COLO668 (cell line): ENCODE measurements at regions not wholly inside any gene's neighbourhood (a gene's known extent, or its start where the extent isn't known, plus 50 kb on each side); places are given as distances from the start of the nearest gene placed in this dataset.
A peak's percentile ranks its signal among the peaks of the same experiment; 100 is the strongest.

ENCODE experiments used
- DNase-seq: peaks from one replicate; lab custom pipeline; 2025; ENCODE audit not compliant: unreplicated experiment; lab: John Stamatoyannopoulos, UW

DNA sequence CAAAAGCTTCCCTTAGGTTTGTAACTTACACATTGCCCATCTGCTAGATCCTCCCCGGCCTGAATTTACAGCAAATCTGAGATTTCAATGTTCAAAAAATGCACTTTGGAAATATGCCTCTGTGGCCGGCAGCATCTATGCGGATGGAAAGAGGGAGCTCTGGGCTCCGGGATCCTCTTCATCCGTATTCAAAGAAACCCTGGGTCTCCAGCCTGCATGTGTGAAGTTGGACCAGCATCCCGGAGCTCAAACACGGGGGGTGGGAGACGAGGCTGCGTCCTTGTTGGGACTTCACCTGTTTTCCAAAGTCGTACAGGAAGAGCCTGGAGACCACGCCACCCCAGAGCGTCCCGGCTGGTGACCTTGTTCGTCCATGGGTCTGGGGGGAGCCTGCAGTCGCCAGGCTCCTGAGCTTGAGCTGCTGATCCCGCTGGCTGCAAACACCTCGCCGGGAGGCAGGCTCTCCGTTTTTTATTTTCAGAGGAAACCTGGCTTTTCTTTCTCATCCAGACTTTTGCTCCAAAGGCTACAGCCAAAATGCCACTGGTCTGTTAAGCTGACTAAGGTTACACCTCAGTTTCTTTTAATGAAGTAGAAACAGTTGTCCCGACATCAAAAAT lies 77.4 kb downstream of the PTGR3 start:
- no peak for DNase-seq

DNA sequence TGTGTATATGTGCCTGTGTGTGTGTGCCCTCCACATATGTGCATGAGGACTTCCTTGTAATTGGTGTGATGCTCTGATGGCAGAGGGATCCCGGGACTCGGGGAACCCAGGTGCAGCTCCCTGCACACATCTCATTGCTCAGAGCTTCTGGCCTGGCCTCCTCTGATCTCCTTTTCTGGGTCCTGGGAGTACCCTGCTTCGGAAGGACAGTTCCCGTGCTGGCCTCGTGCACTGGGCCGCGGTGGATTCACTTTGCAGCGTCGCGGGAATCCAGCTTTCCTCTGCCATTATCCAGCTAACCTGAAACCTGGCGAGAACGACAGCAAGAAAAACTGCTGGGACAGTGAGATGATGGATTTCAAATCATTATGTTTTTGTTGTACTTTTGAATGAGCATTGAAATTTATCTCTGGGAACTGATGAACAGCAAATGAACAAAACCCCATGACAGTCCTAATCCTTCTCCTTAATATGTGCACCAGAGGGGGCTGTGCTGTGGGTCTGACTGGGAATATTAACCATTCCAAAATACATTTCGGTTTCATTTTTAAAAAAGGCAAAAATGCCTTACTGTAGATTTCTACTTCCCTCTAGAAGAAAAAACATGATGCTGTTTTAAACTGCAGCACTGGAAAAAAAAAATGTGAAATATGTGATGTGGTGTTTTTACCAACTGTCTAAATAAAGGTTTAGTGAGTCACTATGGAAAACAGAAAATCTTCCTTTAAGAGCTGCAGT lies 78.2 kb downstream of the PTGR3 start:
- DNase-seq = no peak

DNA sequence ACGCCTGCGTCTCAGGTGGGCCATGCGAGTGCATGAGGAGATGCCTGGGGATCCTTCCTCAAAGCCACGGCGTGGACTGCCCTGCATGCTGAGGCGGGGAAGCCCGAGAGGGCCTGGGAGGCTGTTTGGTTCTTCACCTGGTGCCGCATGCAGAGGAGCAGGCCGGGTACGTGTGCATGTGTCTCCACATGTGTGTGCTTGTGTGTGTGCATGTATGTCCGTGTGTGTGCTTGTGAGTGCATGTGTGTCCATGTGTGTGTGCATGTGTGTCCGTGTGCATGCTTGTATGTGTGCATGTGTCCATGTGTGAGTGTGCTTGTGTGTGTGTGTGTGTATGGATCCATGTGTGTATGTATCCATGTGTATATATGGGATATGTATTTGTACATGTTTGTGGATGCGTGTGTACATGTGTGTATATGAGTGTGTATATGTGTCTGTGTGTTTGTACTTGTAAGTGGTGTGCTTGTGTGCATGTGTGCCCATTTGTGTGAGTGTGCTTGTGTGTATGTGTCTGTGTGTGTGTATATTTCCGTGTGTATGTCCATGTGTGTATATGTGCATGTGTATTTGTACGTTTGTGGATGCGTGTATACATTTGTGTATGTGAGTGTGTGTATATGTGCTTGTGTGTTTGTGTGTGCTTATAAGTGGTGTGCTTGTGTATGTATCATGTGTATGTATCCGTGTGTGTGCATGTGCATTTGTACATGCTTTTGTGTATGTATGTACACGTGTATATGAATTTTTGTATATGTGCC lies 79.0 kb downstream of the PTGR3 start:
- no peak for DNase-seq

DNA sequence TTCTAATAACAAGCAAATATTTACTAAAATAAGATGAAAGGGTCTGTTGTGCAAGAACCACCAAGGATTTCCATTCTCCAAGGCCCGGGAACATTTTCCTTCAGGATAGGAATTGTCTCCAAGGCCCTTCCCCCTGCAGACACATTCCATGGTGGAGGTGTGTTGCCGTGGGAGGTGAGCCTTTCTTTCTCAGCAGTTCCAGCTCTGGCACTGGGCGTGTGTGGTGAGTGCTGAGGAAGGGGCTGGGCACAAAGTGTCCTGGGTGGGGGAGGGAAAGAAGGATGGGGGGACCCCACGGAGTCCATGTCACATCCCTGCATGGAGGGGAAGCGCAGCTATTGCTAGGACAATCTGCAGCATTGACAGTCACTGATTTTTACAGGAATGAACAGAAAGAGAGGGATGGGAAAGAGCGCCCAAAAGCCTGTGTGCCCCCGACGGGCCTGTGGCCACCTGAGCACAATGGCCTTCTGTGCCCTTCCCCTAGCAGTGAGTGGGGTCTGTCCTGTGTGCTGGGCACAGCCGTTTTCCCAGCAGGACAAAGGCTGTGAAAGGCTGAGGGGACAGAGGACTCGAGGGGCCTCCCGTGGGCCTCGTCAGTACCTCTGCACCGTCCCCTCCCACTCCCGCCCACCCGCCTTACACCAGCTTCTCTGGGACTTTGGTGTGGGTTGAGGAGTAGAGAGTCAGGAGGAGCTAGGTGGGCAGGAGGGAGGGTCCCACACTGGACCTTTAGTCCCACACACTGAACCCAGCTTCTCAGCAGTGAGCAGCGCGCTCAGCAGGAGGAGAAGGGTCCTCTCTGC lies 79.8 kb downstream of the PTGR3 start:
- DNase-seq = no peak

DNA sequence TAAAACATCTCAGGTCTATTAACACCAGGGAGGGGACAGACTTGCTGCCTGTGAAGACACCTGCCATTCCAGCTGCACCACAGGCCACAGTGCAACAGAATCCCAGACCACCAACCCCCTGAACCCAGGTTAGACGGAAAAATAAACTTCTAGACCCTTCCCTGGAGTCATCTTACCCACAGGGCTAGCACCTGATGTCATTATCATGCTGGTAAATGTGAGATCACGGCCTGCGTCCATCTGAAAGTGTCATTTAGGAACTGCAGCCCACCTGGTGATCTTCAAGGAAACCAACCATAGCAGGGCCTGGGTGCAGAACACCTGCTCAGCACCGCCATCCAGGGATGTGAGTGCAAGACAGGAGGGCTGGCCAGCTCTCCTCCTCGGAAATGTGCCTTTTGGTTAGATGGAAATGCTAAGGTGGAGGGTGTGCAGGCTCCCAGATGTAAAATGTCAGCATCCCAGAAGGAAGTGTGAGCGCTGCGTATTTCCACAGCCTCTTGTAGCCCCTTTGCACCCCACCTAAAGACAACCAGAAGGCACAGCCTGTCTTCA lies 80.8 kb downstream of the PTGR3 start:
- no peak for DNase-seq

DNA sequence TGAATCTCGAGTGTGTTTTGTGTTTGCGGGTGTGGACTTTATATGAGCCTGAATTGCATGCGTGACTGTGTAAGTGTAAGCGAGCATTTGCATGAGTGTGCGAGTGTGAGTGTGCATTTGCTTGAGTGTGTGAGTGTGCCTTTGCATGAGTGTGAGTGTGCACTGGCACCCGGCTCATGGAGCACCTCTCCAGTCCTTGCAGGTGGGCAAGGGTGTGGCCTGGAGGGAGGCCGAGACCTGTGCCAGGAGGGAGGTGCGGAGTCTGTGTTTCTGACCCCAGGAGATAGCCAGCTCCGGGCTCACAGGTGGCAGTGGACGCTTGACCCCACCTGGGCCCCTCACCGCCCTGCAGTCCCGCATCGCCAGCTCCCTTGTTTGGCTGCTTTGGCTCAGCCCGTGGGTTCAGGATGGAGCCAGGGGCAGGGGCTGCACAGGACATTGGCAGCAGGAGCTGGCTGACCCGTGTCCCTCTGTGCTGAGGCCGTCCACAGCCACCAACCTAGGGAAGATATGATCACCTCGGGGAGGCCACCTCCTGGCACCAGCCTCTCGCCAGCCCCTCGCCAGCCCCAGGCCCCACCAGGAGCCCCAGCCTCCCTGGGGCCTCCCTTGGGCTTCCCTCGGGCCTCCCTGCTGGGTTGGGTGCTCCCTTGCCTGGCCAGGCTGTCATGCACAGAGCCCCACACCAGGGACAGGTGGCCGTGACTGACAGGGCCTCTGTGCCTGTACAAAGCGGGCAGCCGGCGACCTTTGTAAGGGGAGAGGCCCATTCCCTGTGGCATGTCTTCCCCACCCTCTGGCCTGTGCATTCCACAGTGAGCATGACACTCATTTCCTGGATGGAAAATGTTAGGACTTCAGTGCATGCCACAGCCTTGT lies 81.6 kb downstream of the PTGR3 start:
- DNase-seq = no peak

DNA sequence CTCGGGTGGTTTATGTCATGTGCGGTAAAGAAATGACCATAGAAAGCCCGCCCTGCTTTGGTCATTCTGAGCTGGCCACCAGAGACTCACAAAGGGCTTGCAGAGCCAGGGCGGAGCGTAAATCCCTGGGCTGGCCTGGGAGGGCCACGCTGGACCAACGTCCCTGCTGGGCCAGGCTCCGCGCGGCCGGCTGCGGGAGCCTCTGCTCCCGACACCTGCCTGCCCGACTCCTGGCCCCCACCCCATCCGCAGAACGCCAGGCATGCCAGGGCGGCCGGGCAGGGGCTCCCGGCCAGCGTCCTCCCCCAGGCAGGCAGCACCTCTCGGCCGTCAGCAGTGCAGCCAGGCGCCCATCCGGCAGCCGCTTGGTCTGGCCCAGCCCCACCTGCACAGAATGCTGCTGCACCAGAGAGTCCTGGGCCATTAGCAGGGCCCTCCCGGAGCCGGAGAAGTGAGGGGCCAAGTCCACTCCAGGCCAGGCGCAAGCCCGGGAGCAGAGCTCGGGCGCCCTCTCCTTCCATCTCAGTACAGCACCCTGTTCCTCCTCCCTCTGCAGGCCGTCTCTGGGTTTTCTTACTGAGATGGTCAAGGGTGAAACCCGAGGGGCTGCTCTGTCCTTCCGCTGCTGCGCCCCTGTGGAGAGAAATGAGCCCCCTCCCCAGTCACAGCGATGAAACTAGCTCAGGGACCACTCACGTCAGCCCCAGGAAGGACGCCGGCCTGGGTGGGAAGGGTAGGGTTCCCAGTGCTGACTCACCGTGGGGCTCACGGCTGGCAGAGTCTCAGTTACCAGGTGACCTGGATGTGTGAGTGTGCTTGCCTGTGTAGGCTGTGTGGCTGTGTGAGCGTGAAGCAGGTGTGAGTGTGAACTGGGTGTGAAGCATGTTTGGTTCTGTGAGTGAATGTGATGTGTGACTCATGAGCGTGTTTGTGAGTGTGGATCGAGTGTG lies 83.3 kb downstream of the PTGR3 start:
- no peak for DNase-seq

DNA sequence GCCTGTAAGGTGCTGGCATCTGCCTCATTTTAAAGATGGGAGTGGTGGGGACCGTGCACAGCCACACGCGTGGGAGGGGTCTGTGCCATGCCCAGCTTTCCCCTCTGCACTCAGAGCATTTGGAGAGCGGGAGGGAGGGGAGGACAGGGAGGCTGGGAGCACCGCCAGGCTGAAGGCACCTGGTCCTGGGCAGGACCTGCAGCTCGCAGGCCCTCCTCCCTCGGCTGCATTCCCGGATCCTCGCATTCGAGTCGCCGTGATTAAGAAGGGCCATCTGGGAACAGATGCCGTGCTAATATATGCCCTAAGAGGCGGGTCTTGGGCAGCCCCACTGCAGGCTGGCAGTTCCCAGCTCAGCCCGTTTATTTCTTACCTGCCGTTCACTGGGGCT lies 84.0 kb downstream of the PTGR3 start:
- no peak for DNase-seq

DNA sequence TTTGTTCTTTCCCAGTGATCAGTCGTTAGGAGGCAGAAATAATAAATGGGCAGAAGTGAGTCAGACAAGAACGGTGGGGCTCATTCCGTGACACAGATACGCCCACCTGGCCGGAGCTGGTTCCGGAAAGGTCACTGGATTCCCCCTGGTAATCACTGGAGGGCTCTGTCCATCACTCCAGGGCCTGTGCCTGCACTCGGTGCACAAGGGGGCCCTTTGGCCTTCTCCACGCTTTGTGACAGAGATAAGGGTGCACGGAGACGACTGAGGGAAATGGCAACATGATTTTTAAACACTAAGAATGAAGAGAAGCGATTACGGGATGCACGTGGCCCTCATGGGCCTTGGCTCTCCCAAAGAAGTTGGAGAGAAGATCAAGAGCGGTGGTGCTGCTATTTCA lies 84.4 kb downstream of the PTGR3 start:
- no peak for DNase-seq

DNA sequence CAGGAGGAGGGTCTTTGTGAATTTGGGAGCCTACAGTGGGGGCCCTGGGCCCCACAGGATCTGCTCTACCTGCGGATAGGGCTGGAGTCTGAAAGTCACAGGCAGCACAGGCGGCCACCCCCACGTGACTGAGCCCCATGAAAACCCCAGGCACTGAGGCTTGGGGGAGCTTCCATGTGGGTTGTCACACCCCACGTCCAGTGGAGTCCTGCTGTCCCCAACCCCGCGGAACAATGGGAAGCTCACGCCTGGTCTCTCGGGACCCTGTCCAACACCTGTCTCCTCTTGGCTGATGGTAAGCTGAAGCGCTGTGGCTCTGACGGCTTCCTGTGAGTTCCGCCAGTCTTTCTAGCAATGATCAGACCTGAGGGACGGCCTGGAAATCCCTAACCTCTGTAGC lies 85.8 kb downstream of the PTGR3 start:
- DNase-seq = peak; percentile 47

DNA sequence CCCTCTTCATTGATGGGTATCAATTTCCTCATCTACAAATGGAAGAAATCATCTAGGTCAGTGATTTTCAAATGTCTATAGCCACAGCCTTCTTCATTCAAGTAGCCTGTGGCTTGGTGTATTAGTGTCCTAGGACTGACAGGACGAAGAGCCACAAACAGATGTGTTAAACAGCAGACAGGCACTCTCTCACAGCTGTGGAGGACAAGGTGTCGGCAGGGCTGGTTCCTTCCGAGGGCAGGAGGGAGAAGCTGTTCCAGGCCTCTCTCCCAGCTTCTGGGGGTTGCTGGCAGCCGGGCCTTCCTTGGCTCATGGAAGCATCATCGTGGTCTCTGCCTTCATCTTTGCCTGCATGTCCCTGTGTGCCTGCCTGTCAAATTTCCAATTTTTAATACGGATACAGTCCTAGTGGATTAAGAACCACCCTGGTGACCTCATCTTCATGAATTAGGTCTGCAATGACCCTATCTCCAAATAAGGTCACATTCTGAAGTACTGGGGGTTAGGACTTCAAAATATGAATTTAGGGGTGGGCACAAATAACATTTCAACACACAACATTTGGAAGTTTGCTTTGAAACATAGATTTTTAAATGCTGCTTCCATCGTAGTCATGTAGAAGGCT lies 86.5 kb downstream of the PTGR3 start:
- DNase-seq = no peak

DNA sequence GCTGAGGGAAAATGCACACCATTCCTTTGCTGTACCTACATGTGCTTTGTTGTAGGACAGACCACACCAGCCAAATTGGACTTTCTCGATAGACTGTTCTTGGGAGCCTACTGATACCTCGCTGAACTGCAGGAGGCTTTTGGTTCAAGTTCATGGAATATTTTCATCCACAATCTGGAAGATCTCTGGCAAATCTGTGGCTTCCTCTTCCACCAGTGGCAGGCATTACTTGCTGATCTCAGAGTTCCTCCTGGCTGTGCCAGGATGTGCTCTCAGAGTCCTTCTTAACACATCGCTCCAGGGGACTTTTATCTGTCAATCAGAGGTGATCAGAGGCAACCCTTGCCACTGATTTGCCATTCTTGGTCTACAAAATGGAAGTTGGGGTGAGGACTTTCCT lies 87.7 kb downstream of the PTGR3 start:
- DNase-seq = no peak

DNA sequence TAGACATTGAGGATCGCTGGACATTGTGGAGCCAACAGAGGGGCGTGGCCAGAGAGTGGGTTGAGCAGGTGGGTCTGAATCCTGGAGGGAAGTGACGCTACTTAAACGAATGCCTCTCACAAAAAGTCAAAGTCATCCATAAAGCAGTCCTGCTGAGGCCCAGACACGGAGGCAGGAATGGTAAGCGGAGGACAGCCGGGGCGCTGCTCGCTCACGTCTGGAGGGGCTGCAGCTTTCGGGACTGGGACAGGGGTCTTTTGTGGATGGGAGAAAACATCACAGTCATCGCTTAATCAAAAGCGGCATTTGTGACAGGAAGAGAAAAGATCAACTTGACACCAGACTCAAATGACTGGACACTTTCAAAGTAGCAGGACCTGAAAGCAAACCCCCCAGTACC lies 88.4 kb downstream of the PTGR3 start:
- no peak for DNase-seq

DNA sequence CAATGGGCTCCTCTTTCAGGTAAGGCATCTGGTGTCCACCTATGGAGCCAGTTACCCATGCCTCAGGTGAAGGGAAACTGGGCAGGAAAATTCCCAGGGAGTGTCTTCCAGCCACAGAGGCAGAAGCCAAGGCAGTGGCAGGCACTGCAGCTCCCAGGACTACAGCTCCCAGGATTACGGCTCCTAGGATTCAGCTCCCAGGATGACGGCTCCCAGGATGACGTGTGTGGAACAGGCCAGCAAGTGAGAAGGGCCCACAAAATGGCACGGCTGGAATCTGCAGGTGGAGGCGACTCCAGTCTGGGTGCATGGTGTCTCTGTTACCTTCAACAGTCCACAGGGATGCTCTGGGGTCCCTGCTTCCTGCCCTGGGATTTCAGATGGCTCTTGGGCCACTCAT lies 92.1 kb downstream of the PTGR3 start:
- no peak for DNase-seq

DNA sequence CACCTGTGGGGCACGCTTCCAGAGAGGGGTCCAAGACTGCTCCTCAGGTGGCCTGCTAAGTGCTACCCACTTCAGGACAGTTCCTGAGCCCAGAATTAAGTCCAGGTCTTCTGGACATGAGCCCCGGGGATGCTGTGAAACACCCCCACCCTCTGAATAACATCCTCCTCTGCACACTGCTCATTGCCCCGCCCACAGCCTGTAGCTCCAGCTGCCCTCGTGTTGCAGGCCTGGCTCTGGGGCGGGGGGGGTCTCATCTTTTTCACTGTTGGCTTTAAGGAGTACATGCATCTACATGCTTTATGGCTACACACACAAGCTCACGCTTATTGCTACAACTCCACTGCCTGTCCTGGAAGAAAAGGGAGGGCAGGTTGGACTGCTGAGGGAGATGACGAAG lies 92.8 kb downstream of the PTGR3 start:
- no peak for DNase-seq

DNA sequence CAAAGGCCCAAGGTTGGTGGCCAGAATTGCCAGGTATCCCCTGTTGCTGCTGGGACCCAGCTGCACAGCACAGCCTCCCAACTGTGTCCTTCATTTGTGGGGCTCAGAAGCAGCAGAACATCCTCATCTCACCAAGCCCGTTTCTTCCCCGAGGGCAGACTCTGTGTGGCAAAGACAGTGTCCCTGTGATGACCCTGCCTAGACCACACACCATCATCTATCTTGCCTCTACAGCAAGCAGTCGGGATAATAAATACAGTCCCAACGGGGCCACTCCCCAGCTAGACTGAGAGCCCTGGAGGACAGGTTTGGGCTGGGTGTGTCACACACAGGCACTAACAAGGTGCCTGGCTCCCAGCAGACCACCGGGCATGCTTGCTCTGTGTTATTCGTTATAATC lies 93.4 kb downstream of the PTGR3 start:
- DNase-seq = no peak
